HEK293 (cell line): ENCODE measurements at regions not wholly inside any gene's neighbourhood (a gene's known extent, or its start where the extent isn't known, plus 50 kb on each side); places are given as distances from the start of the nearest gene placed in this dataset.

ENCODE experiments used
- CTCF ChIA-PET: fragments of 350-600 bp; formaldehyde crosslinking; extraction: SDS; loops from one replicate; lab custom pipeline; 2021; ENCODE audit warnings: antibody characterized with exemption; lab: Yijun Ruan, JAX
- POLR2A ChIA-PET: fragments of 300-600 bp; formaldehyde crosslinking; extraction: SDS; loops from one replicate; lab custom pipeline; 2020; ENCODE audit warnings: antibody characterized with exemption, inconsistent platforms; lab: Yijun Ruan, JAX
- H3K27ac ChIP-seq: fragments of 200-500 bp; sonication (Bioruptor generic); 2 replicates; pipeline ENCODE4 v1.5.1; 2014; ENCODE audit warnings: low read depth, low read length, control low read depth, inconsistent platforms; ENCODE audit errors: extremely low read depth
- H3K36me3 ChIP-seq, 2 experiments: fragments of 200-500 bp in 1 of 2; sonication (Bioruptor generic) in 1 of 2; 1 replicate in 1 of 2; 2 replicates in 1 of 2; pipeline ENCODE4 v1.5.1; 2014 to 2017; ENCODE audit warnings: inconsistent platforms in 2 of 2, low read length in 2 of 2; ENCODE audit not compliant: control insufficient read depth in 2 of 2, insufficient read depth in 1 of 2
- H3K4me1 ChIP-seq: fragments of 200-500 bp; sonication (Bioruptor generic); 2 replicates; pipeline ENCODE4 v1.5.1; 2014; ENCODE audit warnings: mild to moderate bottlenecking, low read length, inconsistent platforms; ENCODE audit not compliant: control insufficient read depth, insufficient read depth
- H3K4me3 ChIP-seq: 2 replicates; pipeline ENCODE4 v1.5.1; 2011; ENCODE audit warnings: low read depth, mild to moderate bottlenecking, control low read depth, low read length, moderate library complexity
- H3K9me3 ChIP-seq: fragments of 200-500 bp; sonication (Bioruptor generic); 2 replicates; pipeline ENCODE4 v1.5.1; 2014; ENCODE audit warnings: low read depth, low read length, inconsistent platforms; ENCODE audit not compliant: control insufficient read depth, insufficient read depth
- AEBP2 ChIP-seq: fragments of 450-650 bp; formaldehyde crosslinking; IDR thresholded peaks from 2 replicates; pipeline ENCODE4 v1.5.1; 2016; ENCODE audit warnings: missing biosample characterization, missing genetic modification characterization, borderline replicate concordance
- BCL6B ChIP-seq: fragments of 450-650 bp; formaldehyde crosslinking; IDR thresholded peaks from 2 replicates; pipeline ENCODE4 v1.5.1; 2017; ENCODE audit warnings: missing biosample characterization, missing genetic modification characterization
- KLF9 ChIP-seq: fragments of 450-650 bp; formaldehyde crosslinking; IDR thresholded peaks from 2 replicates; pipeline ENCODE4 v1.5.1; 2016; ENCODE audit warnings: missing biosample characterization, missing genetic modification characterization, low read depth
- OSR2 ChIP-seq: fragments of 450-650 bp; formaldehyde crosslinking; IDR thresholded peaks from 2 replicates; pipeline ENCODE4 v1.5.1; 2016; ENCODE audit warnings: missing biosample characterization, missing genetic modification characterization
- ZBTB26 ChIP-seq: fragments of 450-650 bp; formaldehyde crosslinking; optimal IDR thresholded peaks from 2 replicates; pipeline ENCODE3; 2016; ENCODE audit warnings: missing biosample characterization, mild to moderate bottlenecking, missing genetic modification characterization
- ZNF133 ChIP-seq: fragments of 450-650 bp; formaldehyde crosslinking; IDR thresholded peaks from 2 replicates; pipeline ENCODE4 v1.5.1; 2016; ENCODE audit warnings: missing biosample characterization, missing genetic modification characterization
- ZNF138 ChIP-seq: fragments of 450-650 bp; formaldehyde crosslinking; IDR thresholded peaks from 2 replicates; pipeline ENCODE4 v1.5.1; 2016; ENCODE audit warnings: missing biosample characterization, missing genetic modification characterization, borderline replicate concordance
- ZNF184 ChIP-seq: fragments of 450-650 bp; IDR thresholded peaks from 2 replicates; pipeline ENCODE4 v1.5.1; 2018; ENCODE audit warnings: missing biosample characterization, mild to moderate bottlenecking, missing genetic modification characterization
- ZNF23 ChIP-seq: fragments of 450-650 bp; formaldehyde crosslinking; IDR thresholded peaks from 2 replicates; pipeline ENCODE4 v1.5.1; 2016; ENCODE audit warnings: missing biosample characterization, missing genetic modification characterization, borderline replicate concordance
- ZNF311 ChIP-seq: fragments of 450-650 bp; formaldehyde crosslinking; IDR thresholded peaks from 2 replicates; pipeline ENCODE4 v1.5.1; 2017; ENCODE audit warnings: missing biosample characterization, missing genetic modification characterization, borderline replicate concordance
- ZNF362 ChIP-seq: fragments of 450-650 bp; formaldehyde crosslinking; IDR thresholded peaks from 2 replicates; pipeline ENCODE4 v1.5.1; 2016; ENCODE audit warnings: missing biosample characterization, missing genetic modification characterization
- ZSCAN30 ChIP-seq: fragments of 450-650 bp; IDR thresholded peaks from 2 replicates; pipeline ENCODE4 v1.5.1; 2018; ENCODE audit warnings: missing biosample characterization, mild to moderate bottlenecking, missing genetic modification characterization, moderate library complexity
- TF ChIP-seq, protein P1 (sequence below): fragments of 450-650 bp; formaldehyde crosslinking; conservative IDR thresholded peaks from 2 replicates; pipeline ENCODE4 v1.5.1; 2016; ENCODE audit warnings: low read depth, missing biosample characterization, missing genetic modification characterization
- TF ChIP-seq, protein P2 (sequence below): fragments of 450-650 bp; formaldehyde crosslinking; IDR thresholded peaks from 2 replicates; pipeline ENCODE4 v1.5.1; 2016; ENCODE audit warnings: missing biosample characterization, missing genetic modification characterization

DNA sequence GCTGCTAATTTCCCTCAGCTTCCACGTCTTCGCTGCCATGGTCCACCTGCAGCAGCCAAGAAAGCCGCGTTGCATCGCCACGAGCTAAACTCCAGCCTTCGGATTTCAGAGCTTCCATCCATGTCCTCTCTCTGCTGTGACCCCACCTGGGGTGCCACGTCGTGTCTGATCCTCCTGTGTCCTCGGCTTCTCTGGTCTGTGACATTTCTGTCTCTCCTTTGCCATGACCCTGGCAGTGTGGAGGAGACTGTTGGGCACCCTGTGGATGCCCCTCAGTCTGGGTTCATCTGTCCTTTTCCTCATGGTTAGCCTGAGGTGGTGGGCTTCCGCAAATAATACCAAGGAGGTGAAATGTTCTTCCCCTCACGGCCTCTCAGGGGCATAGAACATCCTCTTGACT is 106.8 kb downstream of the RTP5 start:
- Histone ChIP-seq H3K36me3 (no peaks in the 10 kb centered on the region), H3K4me3 (no peak overlapping the region), H3K9me3 (no peaks in the 10 kb centered on the region), H3K4me1 (no peaks in the 10 kb centered on the region), H3K27ac (no peak overlapping the region)
- CTCF ChIA-PET, result interaction anchor here (0.6 kb wide), 1 partner anchor 56 kb away, joined by 5 read pairs; no protein-coding TSS in a partner anchor
- no peak for TF ChIP-seq ZNF311 (tag by site-specific recombination)
- TF ChIP-seq ZNF138 (tag by site-specific recombination), result no peak
- no peak for TF ChIP-seq ZBTB26
- TF ChIP-seq ZNF133 (tag by site-specific recombination), result no peak
- TF ChIP-seq ZSCAN30, result no peak
- no peak for TF ChIP-seq ZNF362 (tag by site-specific recombination)
- TF ChIP-seq BCL6B (tag by site-specific recombination), result no peak
- TF ChIP-seq ZNF184 (tag by site-specific recombination), result no peak
- TF ChIP-seq, protein P1, sequence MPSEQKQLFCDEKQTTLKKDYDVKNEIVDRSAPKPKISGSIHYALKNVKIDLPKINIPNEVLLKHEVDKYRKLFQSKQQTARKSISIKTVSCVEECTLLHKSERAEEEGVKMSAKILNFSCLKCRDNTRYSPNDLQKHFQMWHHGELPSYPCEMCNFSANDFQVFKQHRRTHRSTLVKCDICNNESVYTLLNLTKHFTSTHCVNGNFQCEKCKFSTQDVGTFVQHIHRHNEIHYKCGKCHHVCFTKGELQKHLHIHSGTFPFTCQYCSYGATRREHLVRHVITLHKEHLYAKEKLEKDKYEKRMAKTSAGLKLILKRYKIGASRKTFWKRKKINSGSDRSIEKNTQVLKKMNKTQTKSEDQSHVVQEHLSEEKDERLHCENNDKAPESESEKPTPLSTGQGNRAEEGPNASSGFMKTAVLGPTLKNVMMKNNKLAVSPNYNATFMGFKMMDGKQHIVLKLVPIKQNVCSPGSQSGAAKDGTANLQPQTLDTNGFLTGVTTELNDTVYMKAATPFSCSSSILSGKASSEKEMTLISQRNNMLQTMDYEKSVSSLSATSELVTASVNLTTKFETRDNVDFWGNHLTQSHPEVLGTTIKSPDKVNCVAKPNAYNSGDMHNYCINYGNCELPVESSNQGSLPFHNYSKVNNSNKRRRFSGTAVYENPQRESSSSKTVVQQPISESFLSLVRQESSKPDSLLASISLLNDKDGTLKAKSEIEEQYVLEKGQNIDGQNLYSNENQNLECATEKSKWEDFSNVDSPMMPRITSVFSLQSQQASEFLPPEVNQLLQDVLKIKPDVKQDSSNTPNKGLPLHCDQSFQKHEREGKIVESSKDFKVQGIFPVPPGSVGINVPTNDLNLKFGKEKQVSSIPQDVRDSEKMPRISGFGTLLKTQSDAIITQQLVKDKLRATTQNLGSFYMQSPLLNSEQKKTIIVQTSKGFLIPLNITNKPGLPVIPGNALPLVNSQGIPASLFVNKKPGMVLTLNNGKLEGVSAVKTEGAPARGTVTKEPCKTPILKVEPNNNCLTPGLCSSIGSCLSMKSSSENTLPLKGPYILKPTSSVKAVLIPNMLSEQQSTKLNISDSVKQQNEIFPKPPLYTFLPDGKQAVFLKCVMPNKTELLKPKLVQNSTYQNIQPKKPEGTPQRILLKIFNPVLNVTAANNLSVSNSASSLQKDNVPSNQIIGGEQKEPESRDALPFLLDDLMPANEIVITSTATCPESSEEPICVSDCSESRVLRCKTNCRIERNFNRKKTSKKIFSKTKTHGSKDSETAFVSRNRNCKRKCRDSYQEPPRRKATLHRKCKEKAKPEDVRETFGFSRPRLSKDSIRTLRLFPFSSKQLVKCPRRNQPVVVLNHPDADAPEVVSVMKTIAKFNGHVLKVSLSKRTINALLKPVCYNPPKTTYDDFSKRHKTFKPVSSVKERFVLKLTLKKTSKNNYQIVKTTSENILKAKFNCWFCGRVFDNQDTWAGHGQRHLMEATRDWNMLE (tag by site-specific recombination), result no peak
- TF ChIP-seq KLF9 (tag by site-specific recombination), result no peak
- TF ChIP-seq AEBP2 (tag by site-specific recombination), result no peak
- no peak for TF ChIP-seq OSR2
- TF ChIP-seq ZNF23 (tag by site-specific recombination), result no peak
- TF ChIP-seq, protein P2, sequence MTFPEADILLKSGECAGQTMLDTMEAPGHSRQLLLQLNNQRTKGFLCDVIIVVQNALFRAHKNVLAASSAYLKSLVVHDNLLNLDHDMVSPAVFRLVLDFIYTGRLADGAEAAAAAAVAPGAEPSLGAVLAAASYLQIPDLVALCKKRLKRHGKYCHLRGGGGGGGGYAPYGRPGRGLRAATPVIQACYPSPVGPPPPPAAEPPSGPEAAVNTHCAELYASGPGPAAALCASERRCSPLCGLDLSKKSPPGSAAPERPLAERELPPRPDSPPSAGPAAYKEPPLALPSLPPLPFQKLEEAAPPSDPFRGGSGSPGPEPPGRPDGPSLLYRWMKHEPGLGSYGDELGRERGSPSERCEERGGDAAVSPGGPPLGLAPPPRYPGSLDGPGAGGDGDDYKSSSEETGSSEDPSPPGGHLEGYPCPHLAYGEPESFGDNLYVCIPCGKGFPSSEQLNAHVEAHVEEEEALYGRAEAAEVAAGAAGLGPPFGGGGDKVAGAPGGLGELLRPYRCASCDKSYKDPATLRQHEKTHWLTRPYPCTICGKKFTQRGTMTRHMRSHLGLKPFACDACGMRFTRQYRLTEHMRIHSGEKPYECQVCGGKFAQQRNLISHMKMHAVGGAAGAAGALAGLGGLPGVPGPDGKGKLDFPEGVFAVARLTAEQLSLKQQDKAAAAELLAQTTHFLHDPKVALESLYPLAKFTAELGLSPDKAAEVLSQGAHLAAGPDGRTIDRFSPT (tag by site-specific recombination), result no peak
- POLR2A ChIA-PET, result no interaction called here
